ENCODE measurements at regions not wholly inside any gene's neighbourhood (a gene's known extent, or its start where the extent isn't known, plus 50 kb on each side); places are given as distances from the start of the nearest gene placed in this dataset.
"Not testable (repeated sequence)": the region's sequence is repeated elsewhere in the genome, so short reads cannot be mapped to it uniquely, and the experiment has no call there.

DNA sequence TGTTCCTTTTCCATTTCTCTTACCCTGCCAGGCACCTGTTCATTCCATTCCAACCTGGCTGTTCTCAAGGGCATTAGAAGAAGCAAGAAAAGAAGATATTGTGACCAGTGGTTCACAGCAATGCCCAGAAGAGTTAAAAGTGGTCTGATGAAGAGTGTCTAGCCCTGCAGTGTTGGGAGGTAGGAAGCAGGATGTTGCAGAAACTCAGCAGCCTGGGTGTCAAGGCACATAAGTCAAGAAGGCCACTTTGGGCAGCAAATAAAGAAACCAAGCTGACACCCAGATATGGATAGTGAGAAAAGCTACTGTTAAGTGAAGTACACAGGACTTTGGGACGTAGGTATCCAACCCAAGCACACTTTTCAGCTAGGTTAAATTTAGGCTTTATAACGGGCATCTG, 199.9 kb upstream of the SATB1 start:
- DNase-seq (ENCODE audit: low read depth): no peak

DNA sequence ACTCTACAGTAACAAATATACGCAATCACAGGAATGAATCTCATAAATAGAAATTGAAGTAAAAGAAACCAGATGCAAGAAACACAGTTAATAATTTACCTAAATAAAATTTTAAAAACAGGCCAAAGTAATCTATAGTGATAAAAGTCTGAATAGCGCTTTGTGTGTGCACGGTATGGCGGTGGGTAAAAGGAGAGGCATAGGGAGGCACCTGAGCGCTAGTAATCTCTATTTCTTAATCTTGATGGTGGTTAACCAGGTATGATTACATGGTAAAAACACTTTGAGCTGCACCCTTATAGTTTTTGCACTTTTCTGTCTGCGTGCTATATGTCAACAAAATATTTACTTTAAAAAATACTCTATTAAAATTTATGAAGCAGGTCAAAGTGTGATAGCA, 198.1 kb upstream of the SATB1 start:
- no peak for DNase-seq (ENCODE audit: low read depth)

DNA sequence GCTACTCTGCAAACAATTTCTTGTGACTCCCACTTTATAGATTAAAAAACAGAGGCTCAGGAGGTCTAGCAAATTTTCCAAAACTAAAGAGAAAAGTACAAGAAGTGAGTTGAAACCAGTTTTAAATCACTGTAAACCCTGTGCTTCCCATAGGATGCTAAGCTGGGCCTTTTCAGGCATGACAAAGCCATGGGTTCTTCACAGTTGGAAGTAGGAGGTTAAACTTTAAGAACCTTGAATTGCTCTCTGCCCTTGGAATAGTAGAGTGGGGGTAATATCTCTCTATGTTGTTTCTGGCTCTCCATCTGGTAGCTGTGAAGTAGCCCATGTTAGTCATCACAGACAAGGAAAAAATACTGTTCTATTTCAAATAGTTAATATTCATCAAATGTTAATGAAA, 193.6 kb upstream of the SATB1 start:
- no peak for DNase-seq (ENCODE audit: low read depth)

DNA sequence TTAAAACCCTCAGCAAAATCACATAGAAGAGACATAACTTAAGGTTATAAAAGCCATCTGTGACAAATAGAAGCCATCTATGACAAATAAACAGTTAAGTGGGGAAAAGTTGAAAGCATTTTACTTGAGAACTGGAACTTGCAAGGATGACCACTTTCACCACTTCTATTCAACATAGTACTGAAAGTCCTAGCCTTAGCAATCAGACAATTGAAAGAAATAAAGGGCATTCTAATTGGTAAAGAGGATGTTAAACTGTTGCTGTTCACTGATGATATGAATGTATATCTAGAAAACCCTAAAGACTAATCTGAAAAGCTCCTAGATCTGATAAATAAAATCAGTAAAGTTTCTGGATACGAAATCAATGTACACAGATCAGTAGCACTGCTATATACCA, 186.9 kb upstream of the SATB1 start:
- no peak for DNase-seq (ENCODE audit: low read depth)

DNA sequence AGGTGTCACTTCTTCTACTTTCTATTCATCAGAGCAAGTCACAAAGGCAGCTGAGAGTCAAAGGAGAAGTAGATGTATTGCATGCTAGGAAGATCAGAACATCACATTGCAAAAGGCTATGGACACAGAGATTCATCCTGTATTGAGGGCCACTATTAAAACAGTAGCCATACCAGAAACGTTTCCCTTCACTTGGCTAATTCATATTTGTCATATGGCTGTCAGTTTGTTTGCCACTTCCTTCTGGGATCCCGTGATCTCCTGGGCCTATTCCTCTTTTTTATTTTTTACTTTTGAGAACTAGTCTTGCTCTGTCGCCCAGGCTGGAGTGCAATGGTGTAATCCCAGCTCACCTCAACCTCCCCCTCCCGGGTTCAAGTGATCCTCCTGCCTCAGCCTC, 184.0 kb upstream of the SATB1 start:
- DNase-seq (ENCODE audit: low read depth): no peak

DNA sequence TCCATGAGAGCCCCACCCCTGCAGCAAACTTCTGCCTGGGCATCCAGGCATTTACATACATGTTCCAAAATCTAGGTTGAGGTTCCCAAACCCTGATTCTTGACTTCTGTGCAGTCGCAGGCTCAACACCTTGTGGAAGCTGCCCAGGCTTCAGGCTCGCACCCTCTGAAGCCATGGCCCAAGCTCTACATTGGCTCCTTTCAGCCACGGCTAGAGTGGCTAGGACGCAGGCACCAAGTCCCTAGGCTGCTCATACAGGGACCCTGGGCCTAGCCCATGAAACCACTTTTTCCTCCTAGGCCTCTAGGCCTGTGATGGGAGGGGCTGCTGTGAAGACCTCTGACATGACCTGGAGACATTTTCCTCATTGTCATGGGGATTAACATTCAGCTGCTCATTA, 172.8 kb upstream of the SATB1 start:
- DNase-seq (ENCODE audit: low read depth): no peak

DNA sequence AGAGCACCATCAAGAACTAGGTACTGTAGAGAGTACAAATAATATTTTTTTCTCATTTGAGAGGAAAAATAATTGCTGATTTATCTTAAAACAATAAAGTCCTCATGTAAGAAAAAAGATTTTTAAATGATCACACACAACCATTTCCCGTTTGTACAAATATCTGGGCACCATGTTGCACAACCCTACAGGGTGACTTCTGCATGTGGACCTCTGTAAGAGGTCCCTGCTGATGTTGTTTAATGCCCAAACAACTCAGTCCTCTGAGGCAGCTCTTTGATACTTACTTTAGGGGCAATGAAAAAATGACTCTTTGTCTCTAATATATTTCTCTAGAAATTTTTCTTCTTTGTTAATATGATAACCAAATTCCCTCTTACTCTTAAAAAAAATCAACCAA, 168.1 kb upstream of the SATB1 start:
- DNase-seq (ENCODE audit: low read depth): no peak

DNA sequence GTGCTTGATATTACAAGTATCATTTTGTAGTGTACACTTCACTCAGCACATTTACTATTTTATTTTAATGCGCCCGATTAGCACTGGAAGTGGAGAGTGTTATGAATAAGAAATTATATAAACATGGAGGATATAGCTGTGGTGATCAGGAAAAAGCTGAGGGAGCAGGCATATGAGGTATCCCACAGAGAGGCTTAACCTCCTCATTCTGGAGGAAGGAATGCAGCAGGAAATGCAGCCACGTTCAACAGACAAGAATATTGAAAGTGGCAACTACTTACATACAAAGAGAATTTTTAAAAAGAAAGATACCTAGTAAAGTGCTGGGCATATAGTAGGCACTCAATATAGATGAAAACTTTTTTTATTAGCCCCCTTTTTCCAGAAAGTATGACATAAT, 166.0 kb upstream of the SATB1 start:
- no peak for DNase-seq (ENCODE audit: low read depth)

DNA sequence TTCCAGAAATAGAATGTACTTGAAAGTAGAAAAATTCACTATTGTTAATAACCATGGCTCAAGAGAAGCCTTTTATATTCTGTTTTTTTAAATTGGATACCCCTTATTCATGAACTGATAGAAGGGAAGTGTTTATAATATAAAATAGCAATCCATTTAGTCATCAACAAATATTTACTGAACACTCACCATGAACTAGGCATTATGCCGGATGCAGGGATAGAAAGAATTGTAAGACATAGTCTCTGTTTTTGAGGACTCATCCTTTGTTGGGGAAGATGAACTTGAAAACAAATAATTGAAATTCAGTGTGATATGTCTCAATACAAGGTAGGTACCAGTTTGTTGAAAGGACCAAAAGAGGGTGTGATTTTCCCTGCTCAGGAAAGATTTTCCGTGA, 160.9 kb upstream of the SATB1 start:
- DNase-seq (ENCODE audit: low read depth): no peak

DNA sequence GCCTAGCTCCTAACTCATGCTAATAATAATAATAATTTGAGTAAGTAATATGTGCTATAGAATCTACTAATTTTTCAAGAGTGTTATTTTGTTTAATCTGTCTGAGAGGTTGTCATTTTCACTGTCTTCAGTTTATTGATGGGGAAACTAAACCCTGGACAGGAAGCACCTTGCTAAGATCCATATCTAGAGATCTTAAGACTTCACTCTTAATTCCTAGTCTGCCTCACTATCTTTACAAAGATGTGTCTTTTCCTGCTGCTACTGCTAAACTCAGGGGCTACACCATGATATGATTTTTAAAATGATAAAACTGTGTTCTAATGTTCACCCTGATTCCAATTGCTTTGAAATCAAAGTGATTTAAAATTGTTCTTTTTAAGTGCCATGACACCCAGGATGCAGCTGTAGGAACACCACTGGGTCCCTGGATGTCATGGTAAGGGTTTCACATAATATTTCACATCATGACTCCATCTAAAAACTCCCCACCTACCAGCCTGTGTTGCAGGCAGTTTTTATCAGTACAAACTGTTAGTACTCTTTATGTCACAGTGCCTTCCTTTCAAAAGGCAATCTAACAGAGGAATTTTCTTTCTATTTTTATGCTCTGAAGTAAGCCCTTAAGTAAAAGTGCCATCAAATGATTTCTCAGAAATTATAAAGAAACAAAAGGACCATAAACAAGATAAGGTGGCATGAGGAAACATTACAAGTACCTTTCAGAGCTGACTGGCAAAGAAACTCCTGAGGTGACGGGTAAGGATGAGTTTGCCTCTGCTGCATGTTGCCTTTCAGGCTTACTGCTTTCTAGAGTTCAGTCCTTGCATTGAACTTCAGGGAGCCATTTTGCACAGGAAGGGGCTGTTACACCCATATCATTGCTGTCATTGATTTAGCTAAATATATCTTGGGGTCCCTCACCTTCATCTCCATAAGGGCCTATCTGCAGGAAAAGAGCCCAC, 160.1 kb upstream of the SATB1 start:
- DNase-seq (ENCODE audit: low read depth): no peak

DNA sequence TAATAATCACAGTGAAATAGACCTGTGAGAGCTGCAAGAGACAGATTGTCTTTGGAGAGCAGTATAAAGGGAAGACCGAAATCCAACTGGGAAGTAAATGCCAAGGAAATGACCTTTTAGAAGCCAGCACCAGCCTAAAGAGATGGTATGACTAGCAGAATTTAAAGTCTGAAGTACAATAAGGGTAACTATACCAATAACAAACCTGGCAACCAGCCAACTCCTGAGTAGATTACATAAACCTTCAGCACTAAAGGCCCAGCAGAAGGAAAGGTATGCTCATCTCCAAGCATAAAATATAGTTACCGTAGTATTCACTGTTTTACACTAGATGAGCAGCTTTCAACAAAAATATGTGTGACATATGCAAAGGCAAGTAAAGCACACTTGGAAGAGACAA, 155.1 kb upstream of the SATB1 start:
- DNase-seq (ENCODE audit: low read depth): no peak

DNA sequence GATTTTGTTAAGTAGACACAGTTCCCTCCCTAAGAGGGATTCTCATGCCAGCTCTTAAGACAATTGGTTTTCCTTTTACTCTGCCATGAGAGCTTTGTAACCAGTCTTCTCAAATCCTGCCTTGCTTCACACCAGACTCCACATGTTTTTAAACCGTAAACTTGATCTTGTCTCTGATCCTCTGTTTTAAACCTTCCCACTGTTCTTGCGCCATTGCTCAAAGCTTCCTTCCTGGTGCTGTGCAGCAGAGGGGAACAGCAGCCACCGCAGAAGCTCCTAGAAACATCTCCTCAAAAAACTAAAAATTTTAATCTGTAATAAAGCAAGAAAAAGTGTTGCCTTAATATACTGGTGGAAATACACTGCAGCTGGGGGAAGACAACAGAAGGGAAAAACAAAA, 154.5 kb upstream of the SATB1 start:
- no peak for DNase-seq (ENCODE audit: low read depth)

DNA sequence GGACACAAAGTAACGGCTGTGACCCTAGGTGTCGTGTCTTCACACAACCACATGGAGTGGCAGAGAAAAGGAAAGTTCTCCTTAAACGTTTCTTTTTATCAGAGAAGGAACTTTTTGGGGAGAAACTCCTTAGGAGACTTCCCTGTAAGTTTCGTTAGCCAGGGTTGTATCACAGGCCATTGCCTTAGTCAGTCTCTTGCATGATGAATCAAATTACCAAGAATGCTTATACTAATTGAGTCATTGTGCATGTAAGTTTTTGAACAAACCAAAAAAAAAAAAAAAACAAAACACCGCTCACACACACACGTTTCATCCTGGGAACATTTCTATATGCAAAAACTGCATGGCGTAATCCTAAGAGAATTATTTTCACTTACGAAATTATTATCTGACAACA, 150.4 kb upstream of the SATB1 start:
- no peak for DNase-seq (ENCODE audit: low read depth)

DNA sequence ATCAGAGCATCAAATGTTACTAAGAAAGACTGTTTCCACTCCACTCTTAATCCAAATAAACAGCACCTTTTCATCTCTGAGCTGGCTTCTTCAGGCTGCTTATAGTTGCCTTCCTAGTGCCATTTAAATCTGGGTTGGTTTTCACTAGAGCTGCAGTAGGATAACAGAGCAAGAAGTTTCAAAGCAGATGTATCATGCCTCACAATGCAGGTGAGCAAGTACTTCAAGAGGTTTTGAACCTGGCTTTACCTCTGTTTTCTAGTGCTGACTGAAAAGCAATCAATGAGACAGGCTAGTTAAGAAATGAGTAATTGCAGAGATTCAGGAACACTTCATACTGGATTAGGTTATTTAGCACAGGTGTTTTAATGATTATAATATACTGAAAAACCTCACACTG, 147.7 kb upstream of the SATB1 start:
- DNase-seq (ENCODE audit: low read depth): no peak

DNA sequence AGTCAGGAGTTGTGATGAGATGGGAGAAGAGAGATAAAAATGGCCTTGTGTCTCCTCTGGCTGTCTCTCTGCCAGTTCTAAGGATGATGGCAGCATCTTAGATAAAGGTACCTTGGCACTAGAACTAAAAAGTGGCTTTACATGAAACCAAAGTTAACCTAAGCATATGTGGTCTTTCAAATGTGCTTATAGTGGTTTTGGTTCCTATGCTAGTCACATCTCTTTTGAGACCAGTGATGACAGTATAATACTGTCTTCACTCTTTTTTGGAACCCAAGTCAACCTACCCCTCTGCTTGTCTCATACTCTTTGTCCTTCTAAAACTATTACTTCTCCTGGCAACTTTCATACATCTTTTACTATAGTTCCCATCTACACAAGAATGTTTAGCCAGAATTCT, 142.2 kb upstream of the SATB1 start:
- no peak for DNase-seq (ENCODE audit: low read depth)

DNA sequence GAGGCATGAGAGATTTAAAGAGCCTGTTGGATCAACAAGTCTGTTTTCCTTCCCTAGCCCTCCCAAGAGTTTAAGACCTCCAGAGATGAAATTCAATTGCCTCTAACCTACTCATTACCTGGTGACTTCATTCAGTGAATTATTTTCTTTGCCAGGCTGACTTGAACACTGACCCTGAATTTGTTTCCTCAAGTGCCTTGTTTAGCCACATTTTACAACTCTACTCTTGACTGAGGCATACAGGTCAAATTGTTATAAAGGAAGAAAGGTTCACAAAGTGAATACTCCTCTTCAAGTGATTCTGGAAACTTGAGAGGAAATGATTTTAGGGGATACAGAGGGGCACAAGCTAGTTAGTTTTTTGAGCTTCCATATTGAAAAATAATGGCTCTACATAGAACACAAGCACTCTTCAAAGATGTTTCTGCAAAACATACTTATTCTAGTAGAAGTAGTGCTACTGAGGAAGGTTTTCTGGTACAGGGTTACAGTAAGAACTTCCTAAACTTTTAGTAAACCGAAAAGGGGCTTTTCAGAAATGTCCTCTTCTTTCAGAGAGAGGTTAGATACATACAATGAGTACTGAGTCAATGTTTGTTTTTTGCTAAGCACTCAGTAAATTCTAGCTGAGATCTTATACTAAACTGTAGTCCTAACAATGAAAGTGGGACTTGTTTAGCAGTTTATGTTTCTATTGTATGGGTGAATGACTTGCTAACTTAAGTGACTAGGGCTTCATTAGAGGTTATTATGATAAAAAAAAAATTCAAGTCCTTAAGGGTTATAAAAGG, 137.4 kb upstream of the SATB1 start:
- no peak for DNase-seq (ENCODE audit: low read depth)

DNA sequence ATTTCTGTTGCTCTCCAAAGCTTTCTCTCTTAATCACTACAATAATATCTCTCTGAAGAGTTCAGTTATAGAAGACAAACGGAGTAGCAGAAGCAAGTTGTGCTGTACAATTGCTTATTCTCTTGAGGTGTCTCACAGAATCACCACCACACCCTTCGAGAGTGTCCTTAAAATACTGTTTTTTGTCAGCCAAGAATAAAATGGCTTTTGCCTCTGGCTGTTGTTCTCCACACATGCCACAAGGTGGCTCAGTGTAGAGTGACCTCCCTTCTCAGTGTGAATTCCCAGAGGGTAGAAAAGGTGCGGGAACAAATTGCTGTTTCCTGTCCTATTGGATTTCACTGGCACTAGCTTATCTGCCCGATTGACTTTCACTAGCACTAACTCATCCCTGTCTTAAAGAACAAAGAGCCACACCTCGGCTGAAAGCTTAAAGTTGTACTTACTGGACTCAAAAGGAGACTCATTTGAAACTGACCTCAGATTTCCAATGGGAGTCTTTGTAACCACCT, 134.2 kb upstream of the SATB1 start:
- no peak for DNase-seq (ENCODE audit: low read depth)

DNA sequence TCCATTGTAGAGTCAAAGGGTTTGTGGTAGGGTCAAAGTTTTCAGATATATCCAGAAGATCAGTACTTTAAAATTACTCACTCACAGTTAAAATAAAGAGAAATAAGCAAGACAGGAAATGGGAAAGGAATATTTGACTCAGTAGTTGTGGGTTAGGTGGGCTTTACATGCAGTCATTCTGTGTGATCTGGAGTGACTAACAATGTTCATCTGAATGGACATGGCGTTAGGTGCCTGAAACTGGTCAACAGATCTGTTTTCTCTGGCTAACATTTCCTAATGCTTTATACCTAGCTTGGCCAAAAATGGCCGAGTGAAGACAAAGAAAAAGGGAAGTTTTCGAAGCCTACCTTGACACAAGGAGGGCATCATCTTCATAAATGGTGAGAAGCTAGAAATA, 133.4 kb upstream of the SATB1 start:
- no peak for DNase-seq (ENCODE audit: low read depth)

DNA sequence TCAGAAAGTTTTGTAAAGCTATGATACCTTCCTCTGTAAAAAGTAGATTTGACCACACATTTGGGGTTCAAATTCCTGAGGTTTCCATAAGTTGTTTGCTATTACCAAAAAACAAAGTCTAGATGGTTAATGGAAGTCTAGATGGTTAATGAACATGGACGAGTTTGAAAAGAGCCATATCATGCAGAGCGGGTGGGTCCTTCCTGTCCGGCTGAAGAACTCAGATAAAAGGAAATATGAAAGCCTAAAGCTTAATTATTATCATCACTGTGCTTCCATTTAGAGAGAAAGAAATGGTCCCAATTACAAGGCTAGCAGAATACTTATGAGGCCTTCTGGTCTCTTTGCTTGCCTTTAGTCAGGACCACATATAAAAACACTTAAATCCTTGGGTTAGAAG, 132.1 kb upstream of the SATB1 start:
- no peak for DNase-seq (ENCODE audit: low read depth)

DNA sequence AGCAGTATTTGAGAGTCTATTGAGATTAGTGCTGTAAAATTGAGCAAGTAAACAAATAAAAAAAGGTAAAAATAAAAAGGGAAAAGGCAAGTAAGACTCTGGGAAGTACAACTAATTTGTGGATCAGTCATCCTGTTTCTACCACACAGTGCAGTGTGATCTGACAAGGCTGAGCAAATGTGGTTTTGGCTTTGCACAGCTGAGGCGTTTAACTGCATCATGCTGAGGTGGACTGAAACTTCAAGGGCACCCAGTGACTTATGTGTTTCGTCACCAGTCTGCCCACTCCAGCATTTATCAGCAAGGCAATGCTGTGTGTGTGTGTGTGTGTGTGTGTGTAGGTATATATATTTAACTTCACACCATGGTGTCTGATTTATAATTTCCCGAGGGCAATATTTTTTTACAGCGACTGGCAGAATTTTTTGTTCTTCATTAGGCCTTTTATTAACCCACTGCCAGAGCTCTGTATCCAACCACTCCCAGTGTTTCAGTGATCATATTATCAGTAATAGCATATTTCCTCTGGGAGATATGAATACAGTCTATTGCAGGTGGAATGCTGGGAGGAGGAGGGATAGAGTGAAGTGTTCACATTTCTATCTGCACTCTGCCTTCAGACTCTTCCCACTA, 131.5 kb upstream of the SATB1 start:
- peak; percentile 13 for DNase-seq (ENCODE audit: low read depth)

DNA sequence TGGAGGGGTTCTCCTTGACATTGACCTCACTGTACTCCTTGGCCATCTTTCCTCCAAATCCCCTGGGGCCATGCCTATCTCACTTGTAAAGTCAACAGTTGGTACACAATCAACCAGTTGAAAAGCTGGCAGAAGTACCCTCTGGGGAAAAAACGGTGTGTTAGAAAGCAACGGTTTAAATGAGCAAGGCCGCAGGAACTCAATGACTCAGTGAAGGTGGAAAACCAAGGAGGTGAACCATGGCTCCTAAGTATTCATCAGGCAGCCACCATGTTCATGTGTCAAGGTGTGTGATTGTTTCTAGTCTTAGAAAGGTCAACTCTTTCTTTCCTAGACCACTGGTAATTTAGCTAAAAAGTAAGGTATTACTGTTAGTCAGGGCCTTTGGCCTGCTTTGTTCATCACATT, 130.9 kb upstream of the SATB1 start:
- no peak for DNase-seq (ENCODE audit: low read depth)

DNA sequence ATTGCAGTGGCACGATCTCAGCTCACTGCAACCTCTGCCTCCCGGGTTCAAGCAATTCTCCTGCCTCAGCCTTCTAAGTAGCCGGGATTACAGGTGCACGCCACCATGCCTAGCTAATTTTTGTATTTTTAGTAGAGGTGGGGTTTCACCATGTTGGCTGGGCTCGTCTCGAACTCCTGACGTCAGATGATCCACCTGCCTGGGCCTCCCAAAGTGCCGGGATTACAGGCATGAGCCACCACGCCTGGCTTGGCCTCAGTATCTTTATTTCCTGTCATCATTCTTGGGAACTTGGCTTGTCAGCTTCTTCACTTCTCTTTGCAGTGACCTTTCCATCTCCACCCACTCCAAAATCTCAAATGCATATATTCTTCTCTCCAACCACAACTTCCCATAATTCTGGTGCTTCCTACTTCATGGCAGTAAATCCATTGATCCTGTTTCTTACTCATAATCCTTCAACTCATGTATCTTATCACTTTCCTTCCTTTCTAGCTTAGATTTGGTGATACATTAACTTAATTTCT, 127.5 kb upstream of the SATB1 start:
- DNase-seq (ENCODE audit: low read depth): not testable (repeated sequence)
